Germinal center (tissue), 1 donor: ENCODE measurements at regions not wholly inside any gene's neighbourhood (a gene's known extent, or its start where the extent isn't known, plus 50 kb on each side); places are given as distances from the start of the nearest gene placed in this dataset.

Experiments used
- DNase-seq: peaks from one replicate; pipeline ENCODE4 v3.0.0; 2012; ENCODE audit warnings: mixed read lengths, low spot score

GRCh38 chr4:144202081-144202480 is 61.6 kb upstream of the GYPA start:
- DNase-seq = no peak

GRCh38 chr4:144203155-144203554 is 62.6 kb upstream of the GYPA start:
- no peak for DNase-seq

GRCh38 chr4:144204431-144204830 is 63.9 kb upstream of the GYPA start:
- no peak for DNase-seq

- no peak for DNase-seq
These were observed 66.2 kb upstream of the GYPA start for GRCh38 chr4:144206711-144207110.

- no peak for DNase-seq
These were observed 67.6 kb upstream of the GYPA start for GRCh38 chr4:144208074-144208473.

- DNase-seq = no peak
These were observed 69.0 kb upstream of the GYPA start for GRCh38 chr4:144209491-144209890.

- no peak for DNase-seq
These were observed 72.9 kb upstream of the GYPA start for GRCh38 chr4:144213371-144213770.

- no peak for DNase-seq
These were observed 82.6 kb upstream of the GYPA start for GRCh38 chr4:144223149-144223548.

- DNase-seq = no peak
These were observed 83.1 kb upstream of the GYPA start for GRCh38 chr4:144223661-144224060.

GRCh38 chr4:144259285-144259684 is 118.8 kb upstream of the GYPA start:
- no peak for DNase-seq

GRCh38 chr4:144267084-144267483 is 126.6 kb upstream of the GYPA start:
- no peak for DNase-seq

- no peak for DNase-seq
These were observed 140.2 kb upstream of the GYPA start for GRCh38 chr4:144280688-144281087.

- no peak for DNase-seq
These were observed 143.0 kb upstream of the GYPA start for GRCh38 chr4:144283526-144283925.

GRCh38 chr4:144284026-144284425 is 143.5 kb upstream of the GYPA start:
- DNase-seq = no peak

- no peak for DNase-seq
These were observed 147.7 kb upstream of the GYPA start for GRCh38 chr4:144288011-144288903.

GRCh38 chr4:144289667-144290428 is 149.3 kb upstream of the GYPA start:
- no peak for DNase-seq

- DNase-seq = no peak
These were observed 150.6 kb upstream of the GYPA start for GRCh38 chr4:144291164-144291563.

GRCh38 chr4:144294211-144294610 is 153.7 kb upstream of the GYPA start:
- no peak for DNase-seq

- DNase-seq = no peak
These were observed 154.9 kb upstream of the GYPA start for GRCh38 chr4:144295286-144295995.

GRCh38 chr4:144296941-144297340 is 156.4 kb upstream of the GYPA start:
- DNase-seq = no peak

- DNase-seq = no peak
These were observed 158.0 kb upstream of the GYPA start for GRCh38 chr4:144298519-144298918.

GRCh38 chr4:144300616-144301015 is 160.1 kb upstream of the GYPA start:
- DNase-seq = no peak
